IMR-90 (cell line): ENCODE measurements at regions not wholly inside any gene's neighbourhood (a gene's known extent, or its start where the extent isn't known, plus 50 kb on each side); places are given as distances from the start of the nearest gene placed in this dataset.
"Not testable (repeated sequence)": the region's sequence is repeated elsewhere in the genome, so short reads cannot be mapped to it uniquely, and the experiment has no call there.

ENCODE experiments used
- ATAC-seq: fragments of 200-7000 bp; cut with Tn5 transposase; 2 replicates; pipeline ENCODE4 v1.9.1; 2020; ENCODE audit warnings: low read depth, mild to moderate bottlenecking, moderate library complexity
- BruUV-seq: library from RNA; stranded (reverse); fragments of 400-500 nt; replicated peaks from 2 replicates; lab custom pipeline; 2021; lab: Mats Ljungman, UMichigan
- CTCF ChIA-PET: fragments of 300-600 bp; formaldehyde crosslinking; extraction: SDS; loops from one replicate; lab custom pipeline; 2021; ENCODE audit warnings: antibody characterized with exemption; lab: Yijun Ruan, JAX
- POLR2A ChIA-PET: fragments of 300-600 bp; sonication (Branson Sonifier 250); formaldehyde crosslinking; loops from one replicate; lab custom pipeline; 2022; ENCODE audit warnings: antibody characterized with exemption; ENCODE audit not compliant: unreplicated experiment; lab: Charles Lee
- DNase-seq: peaks from one replicate; pipeline ENCODE4 v3.0.0; 2013
- H2AFZ ChIP-seq: replicated peaks from 2 replicates; pipeline ENCODE3; 2013; ENCODE audit warnings: low read length, mild to moderate bottlenecking; ENCODE audit not compliant: poor library complexity
- H2AK5ac ChIP-seq: 2 replicates; pipeline ENCODE4 v1.6.1; 2013; ENCODE audit warnings: low read depth, low read length, inconsistent platforms
- H2AK9ac ChIP-seq: replicated peaks from 2 replicates; pipeline ENCODE3; 2013; ENCODE audit warnings: mild to moderate bottlenecking, low read depth, low read length, moderate library complexity; ENCODE audit not compliant: poor library complexity
- H2BK120ac ChIP-seq: 2 replicates; pipeline ENCODE4 v1.6.1; 2013; ENCODE audit warnings: low read depth, low read length, inconsistent platforms
- H2BK15ac ChIP-seq: 3 replicates; pipeline ENCODE4 v1.6.1; 2013; ENCODE audit warnings: low read depth, low read length, inconsistent platforms
- H2BK20ac ChIP-seq: 2 replicates; pipeline ENCODE4 v1.6.1; 2013; ENCODE audit warnings: low read depth, mild to moderate bottlenecking, inconsistent platforms, low read length, moderate library complexity
- H2BK5ac ChIP-seq: 2 replicates; pipeline ENCODE4 v1.6.1; 2013; ENCODE audit warnings: mild to moderate bottlenecking, low read depth, low read length, inconsistent platforms; ENCODE audit not compliant: poor library complexity, severe bottlenecking
- H3K14ac ChIP-seq: replicated peaks from 2 replicates; pipeline ENCODE4 v1.6.1; 2013; ENCODE audit warnings: low read depth, low read length, inconsistent platforms
- H3K18ac ChIP-seq: 2 replicates; pipeline ENCODE4 v1.6.1; 2013; ENCODE audit warnings: low read depth, low read length, control low read depth
- H3K23ac ChIP-seq: 2 replicates; pipeline ENCODE4 v1.6.1; 2013; ENCODE audit warnings: low read depth, low read length, inconsistent platforms
- H3K27ac ChIP-seq: 2 replicates; pipeline ENCODE4 v1.5.1; 2013; ENCODE audit warnings: mild to moderate bottlenecking, control low read depth, low read length; ENCODE audit not compliant: insufficient read depth
- H3K27me3 ChIP-seq: 2 replicates; pipeline ENCODE4 v1.6.1; 2013; ENCODE audit warnings: low read length; ENCODE audit not compliant: control insufficient read depth, insufficient read depth
- H3K36me3 ChIP-seq: 2 replicates; pipeline ENCODE4 v1.6.1; 2013; ENCODE audit warnings: low read length, mixed read lengths; ENCODE audit not compliant: control insufficient read depth, insufficient read depth
- H3K4ac ChIP-seq: 2 replicates; pipeline ENCODE4 v1.6.1; 2013; ENCODE audit warnings: low read depth, low read length, inconsistent platforms
- H3K4me1 ChIP-seq: 2 replicates; pipeline ENCODE4 v1.6.1; 2013; ENCODE audit warnings: low read length, mixed read lengths; ENCODE audit not compliant: control insufficient read depth, insufficient read depth
- H3K4me2 ChIP-seq: 2 replicates; pipeline ENCODE4 v1.6.1; 2013; ENCODE audit warnings: low read depth, mild to moderate bottlenecking, control low read depth, low read length, moderate library complexity
- H3K4me3 ChIP-seq: 2 replicates; pipeline ENCODE4 v1.5.1; 2013; ENCODE audit warnings: low read depth, mild to moderate bottlenecking, control low read depth, low read length, moderate library complexity; ENCODE audit not compliant: insufficient read depth
- H3K56ac ChIP-seq: 2 replicates; pipeline ENCODE4 v1.6.1; 2013; ENCODE audit warnings: low read length, inconsistent platforms; ENCODE audit not compliant: insufficient read depth; ENCODE audit errors: extremely low read depth
- H3K79me1 ChIP-seq, 2 experiments: 2 replicates each; pipeline ENCODE4 v1.6.1; 2013; ENCODE audit warnings: low read length in 2 of 2, inconsistent platforms in 1 of 2, low read depth in 1 of 2
- H3K9ac ChIP-seq: 2 replicates; pipeline ENCODE4 v1.6.1; 2013; ENCODE audit warnings: low read depth, low read length, control low read depth
- H3K9me1 ChIP-seq: 2 replicates; pipeline ENCODE4 v1.6.1; 2013; ENCODE audit warnings: low read length, inconsistent platforms; ENCODE audit not compliant: insufficient read depth
- H3K9me3 ChIP-seq: 2 replicates; pipeline ENCODE4 v1.6.1; 2013; ENCODE audit warnings: low read length; ENCODE audit not compliant: control insufficient read depth, insufficient read depth
- H4K20me1 ChIP-seq: 2 replicates; pipeline ENCODE4 v1.6.1; 2013; ENCODE audit warnings: low read length, inconsistent platforms; ENCODE audit not compliant: insufficient read depth
- H4K5ac ChIP-seq: 2 replicates; pipeline ENCODE4 v1.6.1; 2013; ENCODE audit warnings: mild to moderate bottlenecking, low read depth, low read length, control low read depth
- H4K8ac ChIP-seq, 2 experiments: 2 replicates each; pipeline ENCODE4 v1.6.1; 2013; ENCODE audit warnings: low read depth in 2 of 2, low read length in 2 of 2, control low read depth in 1 of 2, inconsistent platforms in 1 of 2
- H4K91ac ChIP-seq: 2 replicates; pipeline ENCODE4 v1.6.1; 2013; ENCODE audit warnings: low read depth, low read length, inconsistent platforms; ENCODE audit not compliant: insufficient read depth
- WGBS, 2 experiments: methylation state at CpG; one replicate each; pipeline versions ENCODE4 v1.1.5 to v1.1.7; 2013; ENCODE audit warnings: missing lambda C conversion rate in 2 of 2; ENCODE audit not compliant: insufficient read length in 1 of 2; ENCODE audit errors: extremely low coverage in 2 of 2; 5-methylcytosine and 5-hydroxymethylcytosine counted together
- dilution Hi-C: fragments of 300-500 bp; cut with HindIII; formaldehyde crosslinking; loops from one replicate; pipeline ENCODE4 v1.14.3; 2018; ENCODE audit warnings: low sequenced_read_pairs; ENCODE audit not compliant: unreplicated experiment
- in situ Hi-C: fragments of 300-500 bp; cut with MboI; formaldehyde crosslinking; loops from 3 replicates; pipeline ENCODE4 v1.14.3; 2019; ENCODE audit warnings: low sequenced_read_pairs, inconsistent platforms, mixed read lengths
- intact Hi-C: fragments of 100-400 bp; cut with micrococcal nuclease; formaldehyde crosslinking; loops from 2 replicates; pipeline ENCODE4 v1.10.0; 2022

GRCh38 chr11:67738231-67738630 is 63.8 kb upstream of the ALDH3B2 start:
- H3K36me3 ChIP-seq, H3K27ac ChIP-seq, H3K23ac ChIP-seq, H3K4me2 ChIP-seq, H3K4ac ChIP-seq, H3K9ac ChIP-seq, H4K20me1 ChIP-seq, H3K56ac ChIP-seq, H3K14ac ChIP-seq, DNase-seq, H2BK5ac ChIP-seq, H2AK5ac ChIP-seq, H2AK9ac ChIP-seq, POLR2A ChIA-PET, H3K4me3 ChIP-seq, H2BK120ac ChIP-seq, H2BK15ac ChIP-seq, H3K9me3 ChIP-seq, H3K79me1 ChIP-seq, H2BK20ac ChIP-seq, H2AFZ ChIP-seq, H3K9me1 ChIP-seq, in situ Hi-C loops, intact Hi-C loops, H4K8ac ChIP-seq, dilution Hi-C loops, H3K18ac ChIP-seq, H4K91ac ChIP-seq, BruUV-seq, CTCF ChIA-PET, ATAC-seq, H4K5ac ChIP-seq, H3K4me1 ChIP-seq, H3K27me3 ChIP-seq: not testable (repeated sequence)
- WGBS, 2 experiments, result 20% methylated on average over 1 of the region's 14 CpGs; no CpG with 5 or more reads in 1 of the 2 experiments

- H2AK9ac ChIP-seq, H2AFZ ChIP-seq, H3K18ac ChIP-seq, H3K56ac ChIP-seq, H3K9ac ChIP-seq, ATAC-seq, POLR2A ChIA-PET, BruUV-seq, H3K4me2 ChIP-seq, H3K4me3 ChIP-seq, H2AK5ac ChIP-seq, H3K9me1 ChIP-seq, dilution Hi-C loops, H3K4me1 ChIP-seq, intact Hi-C loops, CTCF ChIA-PET, H2BK15ac ChIP-seq, H4K20me1 ChIP-seq, H3K79me1 ChIP-seq, H3K4ac ChIP-seq, H4K5ac ChIP-seq, H3K27me3 ChIP-seq, DNase-seq, H4K91ac ChIP-seq, H2BK120ac ChIP-seq, H3K27ac ChIP-seq, H2BK20ac ChIP-seq, H3K23ac ChIP-seq, H3K9me3 ChIP-seq, H3K14ac ChIP-seq, H2BK5ac ChIP-seq, H3K36me3 ChIP-seq, H4K8ac ChIP-seq, in situ Hi-C loops: not testable (repeated sequence)
- no CpG with 5 or more reads among the region's 9 CpGs for WGBS, 2 experiments
These were observed 63.2 kb upstream of the ALDH3B2 start for GRCh38 chr11:67737562-67738080.
